ENCODE measurements at regions not wholly inside any gene's neighbourhood (a gene's known extent, or its start where the extent isn't known, plus 50 kb on each side); places are given as distances from the start of the nearest gene placed in this dataset.
"Not testable (repeated sequence)": the region's sequence is repeated elsewhere in the genome, so short reads cannot be mapped to it uniquely, and the experiment has no call there.

GRCh38 chr3:73193943-73194342 lies 132.5 kb downstream of the EBLN2 start:
- H2BK5ac ChIP-seq (ENCODE audit: low read length); H2BK120ac ChIP-seq (ENCODE audit: low read depth, low read length); H3K27me3 ChIP-seq (ENCODE audit: control insufficient read depth in 3 of 3, insufficient read depth in 3 of 3, low read depth in 1 of 3, low read length in 3 of 3); H3K9ac ChIP-seq (ENCODE audit: low read depth, low read length, poor library complexity); H3K4me1 ChIP-seq (ENCODE audit: control insufficient read depth in 2 of 2, insufficient read depth in 1 of 2, low read depth in 1 of 2, low read length in 2 of 2); H3K27ac ChIP-seq (replicated peaks; ENCODE audit: low read length); H3K23ac ChIP-seq (ENCODE audit: low read depth, low read length, poor library complexity); H2AFZ ChIP-seq (ENCODE audit: low read length); H2AK5ac ChIP-seq (ENCODE audit: low read depth, low read length); DNase-seq (ENCODE audit: low spot score); H2BK15ac ChIP-seq (ENCODE audit: low read length); H3K4me2 ChIP-seq (ENCODE audit: insufficient read depth, low read length, poor library complexity, severe bottlenecking); H2BK12ac ChIP-seq (ENCODE audit: low read length); H3K4me3 ChIP-seq (ENCODE audit: low read length in 2 of 2); H3K4ac ChIP-seq (ENCODE audit: low read length); H3K18ac ChIP-seq (ENCODE audit: low read length); H3K79me1 ChIP-seq (ENCODE audit: low read depth, low read length); H3K36me3 ChIP-seq (replicated peaks in 1 of 2; ENCODE audit: control insufficient read depth in 2 of 2, insufficient read depth in 2 of 2, low read length in 2 of 2); H3K9me3 ChIP-seq (replicated peaks in 1 of 2; ENCODE audit: control insufficient read depth in 2 of 2, insufficient read depth in 1 of 2, low read depth in 1 of 2, low read length in 2 of 2); H3K14ac ChIP-seq (ENCODE audit: low read length); H4K8ac ChIP-seq (ENCODE audit: low read depth, low read length); H4K91ac ChIP-seq (ENCODE audit: low read depth, low read length, poor library complexity): not testable (repeated sequence)
- no CpG with 5 or more reads among the region's 5 CpGs for whole genome bisulfite sequencing, 2 donors (ENCODE audit: extremely low coverage in 2 of 2, insufficient read length in 2 of 2, insufficient replicate concordance in 1 of 2)

- H2BK15ac ChIP-seq (ENCODE audit: low read length), result no peak overlapping the region
- H3K9me3 ChIP-seq (replicated peaks in 1 of 2; ENCODE audit: control insufficient read depth in 2 of 2, insufficient read depth in 1 of 2, low read depth in 1 of 2, low read length in 2 of 2), result no peaks in the 10 kb centered on the region
- no peak overlapping the region for H3K4me2 ChIP-seq (ENCODE audit: insufficient read depth, low read length, poor library complexity, severe bottlenecking)
- H4K8ac ChIP-seq (ENCODE audit: low read depth, low read length), result no peak overlapping the region
- no peak overlapping the region for H2BK120ac ChIP-seq (ENCODE audit: low read depth, low read length)
- no peak overlapping the region for H3K4me3 ChIP-seq (ENCODE audit: low read length in 2 of 2)
- H3K18ac ChIP-seq (ENCODE audit: low read length), result no peak overlapping the region
- no peak overlapping the region for H2AK5ac ChIP-seq (ENCODE audit: low read depth, low read length)
- peaks cover 0 to 3% (median 0%) of the 10 kb centered on the region in 3 experiments for H3K27me3 ChIP-seq (ENCODE audit: control insufficient read depth in 3 of 3, insufficient read depth in 3 of 3, low read depth in 1 of 3, low read length in 3 of 3)
- no peak for DNase-seq (ENCODE audit: low spot score)
- no peaks in the 10 kb centered on the region for H3K36me3 ChIP-seq (replicated peaks in 1 of 2; ENCODE audit: control insufficient read depth in 2 of 2, insufficient read depth in 2 of 2, low read length in 2 of 2)
- no peak overlapping the region for H2AFZ ChIP-seq (ENCODE audit: low read length)
- no peak overlapping the region for H3K27ac ChIP-seq (replicated peaks; ENCODE audit: low read length)
- H3K9ac ChIP-seq (ENCODE audit: low read depth, low read length, poor library complexity), result no peak overlapping the region
- H2BK12ac ChIP-seq (ENCODE audit: low read length), result no peak overlapping the region
- H3K79me1 ChIP-seq (ENCODE audit: low read depth, low read length), result no peaks in the 10 kb centered on the region
- H3K4me1 ChIP-seq (ENCODE audit: control insufficient read depth in 2 of 2, insufficient read depth in 1 of 2, low read depth in 1 of 2, low read length in 2 of 2), result peaks cover 0 to 8% of the 10 kb centered on the region in 2 donors
- no peak overlapping the region for H2BK5ac ChIP-seq (ENCODE audit: low read length)
- no peak overlapping the region for H3K14ac ChIP-seq (ENCODE audit: low read length)
- H3K4ac ChIP-seq (ENCODE audit: low read length), result no peak overlapping the region
- no CpG with 5 or more reads among the region's 5 CpGs for WGBS, 2 donors (ENCODE audit: extremely low coverage in 2 of 2, insufficient read length in 2 of 2, insufficient replicate concordance in 1 of 2)
- H3K23ac ChIP-seq (ENCODE audit: low read depth, low read length, poor library complexity), result no peak overlapping the region
- H4K91ac ChIP-seq (ENCODE audit: low read depth, low read length, poor library complexity), result no peak overlapping the region
Measured at GRCh38 chr3:73197187-73197586, 135.7 kb downstream of the EBLN2 start.

- H2BK12ac ChIP-seq (ENCODE audit: low read length), result no peak overlapping the region
- H3K9ac ChIP-seq (ENCODE audit: low read depth, low read length, poor library complexity), result no peak overlapping the region
- H3K27ac ChIP-seq (replicated peaks; ENCODE audit: low read length), result no peak overlapping the region
- H2AK5ac ChIP-seq (ENCODE audit: low read depth, low read length), result no peak overlapping the region
- no peak overlapping the region for H2BK120ac ChIP-seq (ENCODE audit: low read depth, low read length)
- H3K14ac ChIP-seq (ENCODE audit: low read length), result no peak overlapping the region
- no peak overlapping the region for H3K23ac ChIP-seq (ENCODE audit: low read depth, low read length, poor library complexity)
- no peak overlapping the region for H3K4me2 ChIP-seq (ENCODE audit: insufficient read depth, low read length, poor library complexity, severe bottlenecking)
- peaks cover 0 to 3% (median 0%) of the 10 kb centered on the region in 3 experiments for H3K27me3 ChIP-seq (ENCODE audit: control insufficient read depth in 3 of 3, insufficient read depth in 3 of 3, low read depth in 1 of 3, low read length in 3 of 3)
- no peak overlapping the region for H2BK5ac ChIP-seq (ENCODE audit: low read length)
- WGBS, 2 donors (ENCODE audit: extremely low coverage in 2 of 2, insufficient read length in 2 of 2, insufficient replicate concordance in 1 of 2), result no CpG with 5 or more reads among the region's 2 CpGs
- H3K36me3 ChIP-seq (replicated peaks in 1 of 2; ENCODE audit: control insufficient read depth in 2 of 2, insufficient read depth in 2 of 2, low read length in 2 of 2), result no peaks in the 10 kb centered on the region
- H3K18ac ChIP-seq (ENCODE audit: low read length), result no peak overlapping the region
- H4K8ac ChIP-seq (ENCODE audit: low read depth, low read length), result no peak overlapping the region
- H3K4ac ChIP-seq (ENCODE audit: low read length), result no peak overlapping the region
- no peak overlapping the region for H2AFZ ChIP-seq (ENCODE audit: low read length)
- no peaks in the 10 kb centered on the region for H3K79me1 ChIP-seq (ENCODE audit: low read depth, low read length)
- H3K4me1 ChIP-seq (ENCODE audit: control insufficient read depth in 2 of 2, insufficient read depth in 1 of 2, low read depth in 1 of 2, low read length in 2 of 2), result peaks cover 0 to 8% of the 10 kb centered on the region in 2 donors
- no peak overlapping the region for H2BK15ac ChIP-seq (ENCODE audit: low read length)
- H4K91ac ChIP-seq (ENCODE audit: low read depth, low read length, poor library complexity), result no peak overlapping the region
- no peak for DNase-seq (ENCODE audit: low spot score)
- H3K9me3 ChIP-seq (replicated peaks in 1 of 2; ENCODE audit: control insufficient read depth in 2 of 2, insufficient read depth in 1 of 2, low read depth in 1 of 2, low read length in 2 of 2), result no peaks in the 10 kb centered on the region
- no peak overlapping the region for H3K4me3 ChIP-seq (ENCODE audit: low read length in 2 of 2)
Measured at GRCh38 chr3:73203101-73203500, 141.6 kb downstream of the EBLN2 start.

- Histone ChIP-seq H3K79me1 (ENCODE audit: low read depth, low read length) (no peaks in the 10 kb centered on the region), H3K27me3 (ENCODE audit: control insufficient read depth in 3 of 3, insufficient read depth in 3 of 3, low read depth in 1 of 3, low read length in 3 of 3) (peaks cover 0 to 3% (median 0%) of the 10 kb centered on the region in 3 experiments), H2AFZ (ENCODE audit: low read length) (no peak overlapping the region), H2BK15ac (ENCODE audit: low read length) (no peak overlapping the region), H2BK5ac (ENCODE audit: low read length) (no peak overlapping the region), H3K4me2 (ENCODE audit: insufficient read depth, low read length, poor library complexity, severe bottlenecking) (no peak overlapping the region), H3K14ac (ENCODE audit: low read length) (no peak overlapping the region), H2BK12ac (ENCODE audit: low read length) (no peak overlapping the region), H3K18ac (ENCODE audit: low read length) (no peak overlapping the region), H4K8ac (ENCODE audit: low read depth, low read length) (no peak overlapping the region), H3K27ac (replicated peaks; ENCODE audit: low read length) (no peak overlapping the region), H3K4ac (ENCODE audit: low read length) (no peak overlapping the region), H2BK120ac (ENCODE audit: low read depth, low read length) (no peak overlapping the region), H3K23ac (ENCODE audit: low read depth, low read length, poor library complexity) (no peak overlapping the region), H3K36me3 (replicated peaks in 1 of 2; ENCODE audit: control insufficient read depth in 2 of 2, insufficient read depth in 2 of 2, low read length in 2 of 2) (no peaks in the 10 kb centered on the region), H4K91ac (ENCODE audit: low read depth, low read length, poor library complexity) (no peak overlapping the region), H3K9ac (ENCODE audit: low read depth, low read length, poor library complexity) (no peak overlapping the region), H2AK5ac (ENCODE audit: low read depth, low read length) (no peak overlapping the region), H3K4me1 (ENCODE audit: control insufficient read depth in 2 of 2, insufficient read depth in 1 of 2, low read depth in 1 of 2, low read length in 2 of 2) (peaks cover 0 to 8% of the 10 kb centered on the region in 2 donors), H3K4me3 (ENCODE audit: low read length in 2 of 2) (no peak overlapping the region), H3K9me3 (replicated peaks in 1 of 2; ENCODE audit: control insufficient read depth in 2 of 2, insufficient read depth in 1 of 2, low read depth in 1 of 2, low read length in 2 of 2) (no peaks in the 10 kb centered on the region)
- no CpG with 5 or more reads among the region's 3 CpGs for WGBS, 2 donors (ENCODE audit: extremely low coverage in 2 of 2, insufficient read length in 2 of 2, insufficient replicate concordance in 1 of 2)
- no peak for DNase-seq (ENCODE audit: low spot score)
Measured at GRCh38 chr3:73203633-73204032, 142.2 kb downstream of the EBLN2 start.

All from neuronal stem cell (in vitro differentiated cells).